ENCODE measurements at regions not wholly inside any gene's neighbourhood (a gene's known extent, or its start where the extent isn't known, plus 50 kb on each side); places are given as distances from the start of the nearest gene placed in this dataset.

DNA sequence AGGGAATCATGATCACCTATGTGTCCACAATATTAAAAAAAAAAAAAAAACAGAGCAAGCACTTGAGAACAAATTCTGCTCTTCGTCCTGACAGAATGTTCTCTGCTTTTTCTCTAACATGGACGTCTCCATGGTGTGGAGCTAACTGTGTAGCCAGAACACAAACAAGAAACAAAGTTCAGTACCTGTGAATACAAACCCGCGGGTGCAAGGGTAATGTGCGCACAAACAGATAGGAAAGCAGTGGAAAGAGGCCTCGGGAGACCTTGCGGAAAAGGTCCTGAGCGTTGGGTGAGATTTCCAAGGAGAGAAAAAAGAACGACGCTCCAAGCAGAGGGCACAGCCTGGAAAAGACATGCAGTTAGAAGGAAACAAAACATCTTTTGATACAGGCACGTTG lies 92.0 kb upstream of the TBL1X start:
- Histone ChIP-seq H3K4me2 (no peak overlapping the region), H3K4me1 (ENCODE audit: insufficient read depth) (no peaks in the 10 kb centered on the region), H3K79me2 (replicated peaks; ENCODE audit: insufficient read depth) (no peaks in the 10 kb centered on the region), H3K27me3 (ENCODE audit: insufficient read depth) (no peaks in the 10 kb centered on the region), H4K20me1 (replicated peaks; ENCODE audit: insufficient read depth) (no peaks in the 10 kb centered on the region), H2AFZ (no peak overlapping the region), H3K36me3 (ENCODE audit: insufficient read depth) (no peaks in the 10 kb centered on the region), H3K9me2 (ENCODE audit: insufficient read depth) (no peaks in the 10 kb centered on the region), H3F3A (replicated peaks; ENCODE audit: low read depth) (no peaks in the 10 kb centered on the region), H3K27ac (ENCODE audit: low read depth) (no peak overlapping the region), H3K4me3 (no peak overlapping the region)
- peaks cover 6% of the 10 kb centered on the region; the same call in 2 of the 3 replicates for H3K4me1 Mint-ChIP-seq
- H3K27ac Mint-ChIP-seq: no peak overlapping the region
- no peaks in the 10 kb centered on the region for H3K36me3 Mint-ChIP-seq (ENCODE audit: low read depth)
- no peak for ATAC-seq
- DNase-seq (ENCODE audit: low spot score): no peak
- TF ChIP-seq EZH2phosphoT487 (IDR thresholded peaks at IDR 0.05; ENCODE audit: unreplicated experiment) (no peak), STAT1 (IDR thresholded peaks at IDR 0.05; ENCODE audit: unreplicated experiment) (no peak), ZNF114 (CRISPR knock-in tag; IDR thresholded peaks at IDR 0.05) (no peak), EZH2 (IDR thresholded peaks at IDR 0.05; ENCODE audit: low read depth, unreplicated experiment) (no peak), POLR2AphosphoS5 (IDR thresholded peaks at IDR 0.05; ENCODE audit: low read depth) (no peak), NANOG (IDR thresholded peaks at IDR 0.05; ENCODE audit: borderline replicate concordance) (no peak), ZNF331 (CRISPR knock-in tag; IDR thresholded peaks at IDR 0.05; ENCODE audit: low read depth) (no peak), CREB1 (CRISPR knock-in tag; IDR thresholded peaks at IDR 0.05; ENCODE audit: low read depth) (no peak), JUNB (IDR thresholded peaks at IDR 0.05; ENCODE audit: unreplicated experiment) (no peak)
- TF ChIP-seq, protein P1, sequence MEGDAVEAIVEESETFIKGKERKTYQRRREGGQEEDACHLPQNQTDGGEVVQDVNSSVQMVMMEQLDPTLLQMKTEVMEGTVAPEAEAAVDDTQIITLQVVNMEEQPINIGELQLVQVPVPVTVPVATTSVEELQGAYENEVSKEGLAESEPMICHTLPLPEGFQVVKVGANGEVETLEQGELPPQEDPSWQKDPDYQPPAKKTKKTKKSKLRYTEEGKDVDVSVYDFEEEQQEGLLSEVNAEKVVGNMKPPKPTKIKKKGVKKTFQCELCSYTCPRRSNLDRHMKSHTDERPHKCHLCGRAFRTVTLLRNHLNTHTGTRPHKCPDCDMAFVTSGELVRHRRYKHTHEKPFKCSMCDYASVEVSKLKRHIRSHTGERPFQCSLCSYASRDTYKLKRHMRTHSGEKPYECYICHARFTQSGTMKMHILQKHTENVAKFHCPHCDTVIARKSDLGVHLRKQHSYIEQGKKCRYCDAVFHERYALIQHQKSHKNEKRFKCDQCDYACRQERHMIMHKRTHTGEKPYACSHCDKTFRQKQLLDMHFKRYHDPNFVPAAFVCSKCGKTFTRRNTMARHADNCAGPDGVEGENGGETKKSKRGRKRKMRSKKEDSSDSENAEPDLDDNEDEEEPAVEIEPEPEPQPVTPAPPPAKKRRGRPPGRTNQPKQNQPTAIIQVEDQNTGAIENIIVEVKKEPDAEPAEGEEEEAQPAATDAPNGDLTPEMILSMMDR (conservative IDR thresholded peaks at IDR 0.05; ENCODE audit: low read depth in 2 of 2): no peak
- TF ChIP-seq, protein P2, sequence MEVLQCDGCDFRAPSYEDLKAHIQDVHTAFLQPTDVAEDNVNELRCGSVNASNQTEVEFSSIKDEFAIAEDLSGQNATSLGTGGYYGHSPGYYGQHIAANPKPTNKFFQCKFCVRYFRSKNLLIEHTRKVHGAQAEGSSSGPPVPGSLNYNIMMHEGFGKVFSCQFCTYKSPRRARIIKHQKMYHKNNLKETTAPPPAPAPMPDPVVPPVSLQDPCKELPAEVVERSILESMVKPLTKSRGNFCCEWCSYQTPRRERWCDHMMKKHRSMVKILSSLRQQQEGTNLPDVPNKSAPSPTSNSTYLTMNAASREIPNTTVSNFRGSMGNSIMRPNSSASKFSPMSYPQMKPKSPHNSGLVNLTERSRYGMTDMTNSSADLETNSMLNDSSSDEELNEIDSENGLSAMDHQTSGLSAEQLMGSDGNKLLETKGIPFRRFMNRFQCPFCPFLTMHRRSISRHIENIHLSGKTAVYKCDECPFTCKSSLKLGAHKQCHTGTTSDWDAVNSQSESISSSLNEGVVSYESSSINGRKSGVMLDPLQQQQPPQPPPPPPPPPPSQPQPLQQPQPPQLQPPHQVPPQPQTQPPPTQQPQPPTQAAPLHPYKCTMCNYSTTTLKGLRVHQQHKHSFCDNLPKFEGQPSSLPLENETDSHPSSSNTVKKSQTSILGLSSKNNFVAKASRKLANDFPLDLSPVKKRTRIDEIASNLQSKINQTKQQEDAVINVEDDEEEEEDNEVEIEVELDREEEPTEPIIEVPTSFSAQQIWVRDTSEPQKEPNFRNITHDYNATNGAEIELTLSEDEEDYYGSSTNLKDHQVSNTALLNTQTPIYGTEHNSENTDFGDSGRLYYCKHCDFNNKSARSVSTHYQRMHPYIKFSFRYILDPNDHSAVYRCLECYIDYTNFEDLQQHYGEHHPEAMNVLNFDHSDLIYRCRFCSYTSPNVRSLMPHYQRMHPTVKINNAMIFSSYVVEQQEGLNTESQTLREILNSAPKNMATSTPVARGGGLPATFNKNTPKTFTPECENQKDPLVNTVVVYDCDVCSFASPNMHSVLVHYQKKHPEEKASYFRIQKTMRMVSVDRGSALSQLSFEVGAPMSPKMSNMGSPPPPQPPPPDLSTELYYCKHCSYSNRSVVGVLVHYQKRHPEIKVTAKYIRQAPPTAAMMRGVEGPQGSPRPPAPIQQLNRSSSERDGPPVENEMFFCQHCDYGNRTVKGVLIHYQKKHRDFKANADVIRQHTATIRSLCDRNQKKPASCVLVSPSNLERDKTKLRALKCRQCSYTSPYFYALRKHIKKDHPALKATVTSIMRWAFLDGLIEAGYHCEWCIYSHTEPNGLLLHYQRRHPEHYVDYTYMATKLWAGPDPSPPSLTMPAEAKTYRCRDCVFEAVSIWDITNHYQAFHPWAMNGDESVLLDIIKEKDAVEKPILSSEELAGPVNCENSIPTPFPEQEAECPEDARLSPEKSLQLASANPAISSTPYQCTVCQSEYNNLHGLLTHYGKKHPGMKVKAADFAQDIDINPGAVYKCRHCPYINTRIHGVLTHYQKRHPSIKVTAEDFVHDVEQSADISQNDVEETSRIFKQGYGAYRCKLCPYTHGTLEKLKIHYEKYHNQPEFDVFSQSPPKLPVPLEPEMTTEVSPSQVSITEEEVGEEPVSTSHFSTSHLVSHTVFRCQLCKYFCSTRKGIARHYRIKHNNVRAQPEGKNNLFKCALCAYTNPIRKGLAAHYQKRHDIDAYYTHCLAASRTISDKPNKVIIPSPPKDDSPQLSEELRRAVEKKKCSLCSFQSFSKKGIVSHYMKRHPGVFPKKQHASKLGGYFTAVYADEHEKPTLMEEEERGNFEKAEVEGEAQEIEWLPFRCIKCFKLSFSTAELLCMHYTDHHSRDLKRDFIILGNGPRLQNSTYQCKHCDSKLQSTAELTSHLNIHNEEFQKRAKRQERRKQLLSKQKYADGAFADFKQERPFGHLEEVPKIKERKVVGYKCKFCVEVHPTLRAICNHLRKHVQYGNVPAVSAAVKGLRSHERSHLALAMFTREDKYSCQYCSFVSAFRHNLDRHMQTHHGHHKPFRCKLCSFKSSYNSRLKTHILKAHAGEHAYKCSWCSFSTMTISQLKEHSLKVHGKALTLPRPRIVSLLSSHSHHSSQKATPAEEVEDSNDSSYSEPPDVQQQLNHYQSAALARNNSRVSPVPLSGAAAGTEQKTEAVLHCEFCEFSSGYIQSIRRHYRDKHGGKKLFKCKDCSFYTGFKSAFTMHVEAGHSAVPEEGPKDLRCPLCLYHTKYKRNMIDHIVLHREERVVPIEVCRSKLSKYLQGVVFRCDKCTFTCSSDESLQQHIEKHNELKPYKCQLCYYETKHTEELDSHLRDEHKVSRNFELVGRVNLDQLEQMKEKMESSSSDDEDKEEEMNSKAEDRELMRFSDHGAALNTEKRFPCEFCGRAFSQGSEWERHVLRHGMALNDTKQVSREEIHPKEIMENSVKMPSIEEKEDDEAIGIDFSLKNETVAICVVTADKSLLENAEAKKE (CRISPR knock-in tag; IDR thresholded peaks at IDR 0.05): no peak
- TF ChIP-seq, protein P3, sequence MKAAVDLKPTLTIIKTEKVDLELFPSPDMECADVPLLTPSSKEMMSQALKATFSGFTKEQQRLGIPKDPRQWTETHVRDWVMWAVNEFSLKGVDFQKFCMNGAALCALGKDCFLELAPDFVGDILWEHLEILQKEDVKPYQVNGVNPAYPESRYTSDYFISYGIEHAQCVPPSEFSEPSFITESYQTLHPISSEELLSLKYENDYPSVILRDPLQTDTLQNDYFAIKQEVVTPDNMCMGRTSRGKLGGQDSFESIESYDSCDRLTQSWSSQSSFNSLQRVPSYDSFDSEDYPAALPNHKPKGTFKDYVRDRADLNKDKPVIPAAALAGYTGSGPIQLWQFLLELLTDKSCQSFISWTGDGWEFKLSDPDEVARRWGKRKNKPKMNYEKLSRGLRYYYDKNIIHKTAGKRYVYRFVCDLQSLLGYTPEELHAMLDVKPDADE (IDR thresholded peaks at IDR 0.05): no peak
- TF ChIP-seq, protein P4, sequence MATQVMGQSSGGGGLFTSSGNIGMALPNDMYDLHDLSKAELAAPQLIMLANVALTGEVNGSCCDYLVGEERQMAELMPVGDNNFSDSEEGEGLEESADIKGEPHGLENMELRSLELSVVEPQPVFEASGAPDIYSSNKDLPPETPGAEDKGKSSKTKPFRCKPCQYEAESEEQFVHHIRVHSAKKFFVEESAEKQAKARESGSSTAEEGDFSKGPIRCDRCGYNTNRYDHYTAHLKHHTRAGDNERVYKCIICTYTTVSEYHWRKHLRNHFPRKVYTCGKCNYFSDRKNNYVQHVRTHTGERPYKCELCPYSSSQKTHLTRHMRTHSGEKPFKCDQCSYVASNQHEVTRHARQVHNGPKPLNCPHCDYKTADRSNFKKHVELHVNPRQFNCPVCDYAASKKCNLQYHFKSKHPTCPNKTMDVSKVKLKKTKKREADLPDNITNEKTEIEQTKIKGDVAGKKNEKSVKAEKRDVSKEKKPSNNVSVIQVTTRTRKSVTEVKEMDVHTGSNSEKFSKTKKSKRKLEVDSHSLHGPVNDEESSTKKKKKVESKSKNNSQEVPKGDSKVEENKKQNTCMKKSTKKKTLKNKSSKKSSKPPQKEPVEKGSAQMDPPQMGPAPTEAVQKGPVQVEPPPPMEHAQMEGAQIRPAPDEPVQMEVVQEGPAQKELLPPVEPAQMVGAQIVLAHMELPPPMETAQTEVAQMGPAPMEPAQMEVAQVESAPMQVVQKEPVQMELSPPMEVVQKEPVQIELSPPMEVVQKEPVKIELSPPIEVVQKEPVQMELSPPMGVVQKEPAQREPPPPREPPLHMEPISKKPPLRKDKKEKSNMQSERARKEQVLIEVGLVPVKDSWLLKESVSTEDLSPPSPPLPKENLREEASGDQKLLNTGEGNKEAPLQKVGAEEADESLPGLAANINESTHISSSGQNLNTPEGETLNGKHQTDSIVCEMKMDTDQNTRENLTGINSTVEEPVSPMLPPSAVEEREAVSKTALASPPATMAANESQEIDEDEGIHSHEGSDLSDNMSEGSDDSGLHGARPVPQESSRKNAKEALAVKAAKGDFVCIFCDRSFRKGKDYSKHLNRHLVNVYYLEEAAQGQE (IDR thresholded peaks at IDR 0.05; ENCODE audit: unreplicated experiment): no peak
- H3K9me3 Mint-ChIP-seq: no peaks in the 10 kb centered on the region
- H3K27me3 Mint-ChIP-seq (ENCODE audit: insufficient read depth, low read depth, poor library complexity): peaks cover 2% of the 10 kb centered on the region
- no peak overlapping the region for H3K4me3 Mint-ChIP-seq

All from GM23338 (cell line).